GM21576 (cell line): ENCODE measurements at regions not wholly inside any gene's neighbourhood (a gene's known extent, or its start where the extent isn't known, plus 50 kb on each side); places are given as distances from the start of the nearest gene placed in this dataset.
"Not testable (repeated sequence)": the region's sequence is repeated elsewhere in the genome, so short reads cannot be mapped to it uniquely, and the experiment has no call there.

Experiments
- ATAC-seq: cut with Tn5 transposase; IDR thresholded peaks from one replicate; pipeline ENCODE4 v1.9.1; 2021; ENCODE audit warnings: mild to moderate bottlenecking, moderate library complexity; ENCODE audit not compliant: unreplicated experiment

DNA sequence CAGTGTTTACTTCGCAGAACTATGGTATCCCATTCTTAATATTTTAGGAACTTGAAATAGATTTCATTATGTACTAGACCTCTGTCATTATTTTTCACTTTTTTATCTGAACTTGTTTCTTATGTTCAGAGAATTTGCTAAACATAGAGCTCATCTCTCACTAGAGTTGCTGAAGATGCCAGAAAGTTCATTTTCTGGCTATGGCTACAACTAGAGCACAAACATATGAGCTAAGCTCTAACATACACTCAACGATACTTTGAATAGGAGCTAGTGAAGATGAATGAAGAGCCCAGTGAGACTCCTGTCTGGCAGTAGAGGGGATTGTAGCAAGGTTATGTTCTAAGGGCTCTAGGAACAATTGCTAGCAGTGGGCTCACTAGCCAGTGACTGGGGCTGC is 582.2 kb downstream of the KIF4B start:
- no peak for ATAC-seq

DNA sequence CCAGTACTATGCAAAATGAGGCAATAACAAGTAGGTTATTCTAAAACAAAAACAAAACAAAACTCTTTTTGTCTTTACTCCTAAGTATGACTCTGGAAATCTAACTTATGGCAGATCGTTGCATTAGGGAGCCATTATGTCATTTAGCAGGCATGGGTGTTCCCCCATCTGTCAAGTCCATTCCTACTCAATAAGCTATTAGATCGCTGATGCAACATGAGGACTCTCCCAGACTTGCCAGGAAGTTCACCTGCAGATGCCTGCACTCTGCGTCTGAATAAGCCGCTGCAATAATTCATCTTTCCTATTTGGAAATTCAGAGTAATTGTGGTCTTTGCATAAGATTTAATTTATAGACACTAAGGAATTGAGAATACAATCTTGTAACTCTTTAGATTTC is 585.0 kb downstream of the KIF4B start:
- ATAC-seq = no peak

DNA sequence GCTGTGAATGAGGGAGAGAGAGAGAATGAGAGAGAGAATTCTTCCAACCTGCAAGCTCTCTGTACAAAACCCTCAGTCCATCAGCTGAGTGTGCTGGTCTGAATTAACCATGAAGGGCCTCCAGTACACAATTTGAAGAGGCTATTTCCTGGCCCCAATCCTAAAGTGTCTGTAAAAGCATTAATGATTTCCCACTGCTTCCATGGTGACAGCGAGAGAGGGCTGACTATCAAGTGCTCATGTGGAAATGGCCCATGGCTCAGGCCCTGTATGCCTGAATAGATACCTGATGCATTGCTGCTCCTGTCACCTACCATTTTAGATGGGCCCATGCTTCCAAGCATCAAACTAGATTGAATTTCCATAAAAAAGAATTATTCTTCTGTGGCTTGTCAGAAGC is 592.4 kb downstream of the KIF4B start:
- no peak for ATAC-seq

DNA sequence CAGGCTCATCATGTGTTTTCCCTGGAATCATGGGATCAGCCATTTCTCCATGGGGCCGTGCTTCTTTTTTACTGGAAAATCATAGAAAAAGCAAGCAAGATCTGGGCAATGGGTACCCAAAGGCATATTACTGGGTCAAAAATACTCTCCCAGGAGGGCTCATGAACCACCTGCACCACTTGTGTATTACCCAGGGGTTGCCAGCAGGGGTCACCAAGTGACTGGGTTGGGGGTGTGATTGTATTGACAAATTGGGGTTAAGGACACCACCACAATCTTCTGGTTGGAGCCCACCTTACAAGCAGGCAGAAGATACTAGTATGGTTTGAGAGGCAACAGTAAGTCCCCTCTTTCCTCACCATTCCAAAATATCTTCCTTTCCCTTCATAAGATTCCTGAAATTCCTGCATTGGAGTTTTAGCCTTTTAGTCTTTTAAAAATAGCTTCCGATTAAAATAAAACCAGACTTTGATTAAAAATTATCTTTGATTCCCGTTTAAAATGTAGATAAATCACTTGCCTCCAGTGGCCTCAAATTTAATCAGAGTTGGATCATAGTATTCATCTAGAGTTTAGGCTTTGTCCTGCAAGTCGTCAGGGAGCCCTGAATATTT is 603.3 kb downstream of the KIF4B start:
- peak; percentile 75 for ATAC-seq

DNA sequence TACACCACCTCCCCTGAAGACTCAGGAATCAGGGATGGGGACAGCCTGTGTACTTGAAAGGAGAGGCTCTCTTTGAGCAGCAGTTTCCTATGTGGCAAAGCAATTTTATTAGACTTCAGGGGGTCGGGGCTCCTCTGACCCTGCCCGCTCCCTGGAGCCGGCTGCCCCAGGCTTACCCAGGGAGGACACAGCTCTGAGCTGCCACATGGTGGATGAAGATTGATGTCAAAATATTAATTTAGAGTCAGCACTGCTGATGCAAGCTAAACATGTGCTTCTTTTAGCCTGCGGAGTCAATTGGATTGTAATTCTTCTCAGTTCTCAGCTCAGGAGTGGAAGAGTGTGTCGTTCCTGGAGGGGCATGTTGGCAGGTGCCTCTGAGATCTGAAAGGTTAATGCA is 606.1 kb downstream of the KIF4B start:
- ATAC-seq = no peak

DNA sequence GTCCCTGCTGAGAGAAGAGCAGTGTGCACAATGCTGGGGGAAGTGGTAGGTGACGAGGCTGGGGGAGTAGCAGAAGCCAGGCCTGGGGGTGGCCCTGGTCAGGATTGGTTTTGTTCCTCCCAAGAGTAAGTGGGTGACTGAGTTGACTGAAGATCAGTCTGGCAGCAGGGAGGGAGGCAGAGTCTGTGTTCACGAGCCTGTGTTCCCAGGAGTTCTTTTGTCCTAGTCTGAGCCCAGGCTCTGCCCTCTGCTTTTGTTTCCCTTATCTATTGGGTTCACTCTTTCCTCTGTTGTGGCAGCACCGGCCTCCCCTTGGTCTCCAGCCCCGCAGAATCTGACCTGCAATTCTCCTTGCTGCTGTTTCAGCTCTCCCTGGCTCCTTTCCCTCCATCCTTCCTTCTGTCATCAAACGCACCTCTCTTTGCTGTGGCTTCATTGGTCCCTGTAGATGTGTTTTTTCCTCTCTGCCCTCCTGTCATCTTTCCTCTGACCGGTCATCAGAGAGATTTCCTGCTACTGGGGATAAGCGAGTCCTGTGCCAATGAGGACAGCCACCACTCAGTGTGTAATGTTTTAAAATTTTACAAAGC is 607.4 kb downstream of the KIF4B start:
- no peak for ATAC-seq

DNA sequence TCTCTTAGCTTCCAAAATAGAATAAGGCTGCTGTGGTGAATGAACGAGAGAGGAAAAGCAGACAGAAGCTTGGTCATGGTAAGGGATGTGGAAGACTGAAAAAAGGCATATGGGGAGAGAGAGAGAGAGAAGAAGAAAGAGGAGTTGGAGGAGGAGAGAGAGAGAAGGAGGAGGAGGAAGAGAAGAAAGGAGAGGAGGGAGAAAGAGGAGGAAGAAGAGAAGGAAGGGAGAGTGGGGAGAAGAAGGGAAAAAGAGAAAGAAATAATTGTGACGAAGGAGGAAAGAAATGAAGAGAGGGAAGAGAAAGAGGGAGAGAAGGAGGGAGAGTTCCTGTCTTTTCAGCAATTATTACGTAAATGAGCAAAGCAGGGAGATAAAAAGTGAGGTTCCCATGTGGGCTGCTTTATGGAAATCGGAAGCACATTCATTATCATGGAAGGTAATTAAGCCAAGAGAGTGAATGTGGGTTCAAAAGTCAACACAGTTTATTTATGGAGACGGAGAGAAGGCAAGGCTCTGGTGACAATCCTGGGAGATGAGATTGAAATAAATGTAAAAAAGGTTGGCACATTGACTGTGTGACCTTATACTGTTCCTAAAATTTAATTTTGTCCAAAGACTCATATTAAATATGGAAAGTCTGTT is 611.2 kb downstream of the KIF4B start:
- ATAC-seq = no peak

DNA sequence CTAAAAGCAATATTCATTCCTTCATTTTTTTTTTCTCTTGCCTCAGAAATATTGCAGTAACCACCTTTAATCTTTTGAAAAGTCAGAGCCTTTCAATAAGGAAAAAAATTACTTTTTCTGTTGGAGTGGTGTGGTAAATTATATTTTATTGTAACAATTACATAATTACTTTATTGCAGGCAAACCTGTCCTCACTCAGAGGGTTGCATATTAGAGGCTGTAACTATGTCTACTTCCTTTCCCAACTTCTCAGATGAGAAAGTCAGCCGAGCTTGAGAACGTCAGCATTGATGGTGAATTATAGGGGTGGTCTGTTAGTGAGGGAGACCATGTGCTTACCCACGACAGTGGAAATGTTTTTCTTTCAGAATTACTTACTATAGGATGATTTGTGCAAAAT is 611.8 kb downstream of the KIF4B start:
- no peak for ATAC-seq

DNA sequence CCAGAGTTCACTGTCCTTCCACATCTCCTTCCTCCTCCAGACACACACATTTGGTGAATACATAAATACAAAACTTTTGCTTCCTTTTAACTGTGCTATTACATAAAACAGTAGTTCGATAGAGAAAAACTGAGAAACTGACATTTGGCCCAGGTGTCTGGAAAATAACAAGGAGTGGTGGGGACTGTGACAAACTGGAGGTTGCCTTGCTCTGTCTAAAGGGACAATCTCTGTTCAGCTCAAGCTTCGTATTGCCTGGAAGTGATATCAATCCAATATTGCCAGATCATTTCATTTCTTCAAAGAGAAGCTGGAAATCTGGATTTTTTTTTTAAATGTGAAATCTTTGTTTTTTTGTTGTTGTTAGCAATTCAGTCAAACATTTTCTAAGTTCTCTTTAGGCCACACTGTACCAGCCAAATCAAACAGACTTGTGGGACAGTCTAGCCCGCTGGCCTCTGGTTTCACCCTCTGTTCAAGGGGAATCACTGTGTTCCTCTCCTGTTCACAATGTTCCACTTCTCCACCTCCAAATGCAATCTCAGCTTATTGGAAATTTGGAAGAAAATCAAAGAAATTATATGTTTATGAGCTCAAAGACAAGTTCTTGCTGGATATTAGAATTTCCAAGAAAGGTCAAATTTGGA is 612.5 kb downstream of the KIF4B start:
- ATAC-seq = no peak

DNA sequence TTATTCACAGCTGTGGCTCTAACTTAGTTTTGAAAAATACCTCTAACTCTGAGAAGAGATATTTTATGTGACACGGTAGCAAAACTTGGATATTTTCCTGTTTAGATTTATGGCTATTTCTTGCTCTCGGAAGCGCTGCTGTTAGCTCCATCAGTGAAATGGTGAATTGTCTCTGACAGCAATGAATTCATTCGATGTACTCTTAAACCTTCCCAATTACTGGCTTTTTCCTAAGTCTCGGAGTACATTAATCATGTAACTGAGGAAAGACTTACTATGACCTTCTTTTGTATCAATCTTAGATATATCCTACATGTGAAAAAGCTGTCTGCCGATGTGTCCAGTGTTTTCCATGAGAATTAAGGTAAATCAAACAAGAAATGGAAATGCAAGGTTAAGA is 613.0 kb downstream of the KIF4B start:
- ATAC-seq = no peak

DNA sequence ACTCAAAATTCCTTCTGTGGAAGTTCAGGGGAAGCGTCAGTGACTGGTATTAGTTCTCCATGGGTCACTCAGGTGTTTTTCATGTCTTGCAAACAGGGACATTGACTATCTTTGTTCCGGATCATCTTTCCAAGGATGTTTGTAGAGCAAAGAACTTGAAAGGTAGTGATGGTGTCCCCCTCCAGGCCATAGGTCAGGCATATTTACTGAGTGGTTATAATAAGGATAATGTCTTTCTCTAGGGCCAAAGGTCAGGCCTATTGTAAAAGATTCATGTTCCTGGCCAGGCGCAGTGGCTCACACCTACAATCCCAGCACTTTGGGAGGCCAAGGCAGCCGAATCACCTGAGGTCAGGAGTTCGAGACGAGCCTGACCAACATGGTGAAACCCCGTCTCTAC is 614.8 kb downstream of the KIF4B start:
- ATAC-seq = no peak

DNA sequence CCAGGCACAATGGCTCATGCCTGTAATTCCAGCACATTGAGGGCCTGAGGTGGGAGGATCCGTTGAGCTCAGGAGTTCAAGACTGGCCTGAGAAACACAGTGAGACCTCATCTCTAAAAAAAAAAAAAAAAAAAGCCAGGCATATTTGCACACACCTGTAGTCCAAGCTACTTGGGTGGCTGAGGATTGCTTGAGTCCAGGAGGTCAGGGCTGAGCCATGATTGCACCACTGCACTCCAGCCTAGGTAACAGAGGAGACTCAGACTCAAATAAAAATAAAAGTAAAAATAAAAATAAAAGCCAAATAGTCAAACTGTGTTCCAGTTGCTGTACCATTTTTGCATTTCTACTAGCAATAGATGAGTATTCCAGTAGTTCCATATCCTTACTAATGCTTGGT is 616.0 kb downstream of the KIF4B start:
- no peak for ATAC-seq

DNA sequence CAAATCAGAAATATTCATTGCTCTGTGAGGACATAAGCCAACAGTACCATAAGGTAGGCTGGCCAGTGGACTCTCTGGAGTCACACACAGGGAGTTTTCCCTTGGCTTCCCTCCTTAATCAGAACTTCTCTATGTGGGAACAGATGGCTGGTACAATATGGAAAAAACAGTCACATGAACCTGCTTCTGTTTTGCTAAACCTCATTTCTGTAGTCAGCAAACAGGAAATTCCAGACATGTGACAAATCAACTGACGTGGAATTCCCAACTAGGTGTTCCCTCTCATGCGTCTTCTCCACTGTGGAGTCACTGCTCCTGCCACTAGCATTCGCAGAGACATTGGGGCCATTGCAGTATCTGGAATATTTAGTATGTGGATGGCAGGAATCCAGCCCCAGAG is 617.6 kb downstream of the KIF4B start:
- no peak for ATAC-seq

DNA sequence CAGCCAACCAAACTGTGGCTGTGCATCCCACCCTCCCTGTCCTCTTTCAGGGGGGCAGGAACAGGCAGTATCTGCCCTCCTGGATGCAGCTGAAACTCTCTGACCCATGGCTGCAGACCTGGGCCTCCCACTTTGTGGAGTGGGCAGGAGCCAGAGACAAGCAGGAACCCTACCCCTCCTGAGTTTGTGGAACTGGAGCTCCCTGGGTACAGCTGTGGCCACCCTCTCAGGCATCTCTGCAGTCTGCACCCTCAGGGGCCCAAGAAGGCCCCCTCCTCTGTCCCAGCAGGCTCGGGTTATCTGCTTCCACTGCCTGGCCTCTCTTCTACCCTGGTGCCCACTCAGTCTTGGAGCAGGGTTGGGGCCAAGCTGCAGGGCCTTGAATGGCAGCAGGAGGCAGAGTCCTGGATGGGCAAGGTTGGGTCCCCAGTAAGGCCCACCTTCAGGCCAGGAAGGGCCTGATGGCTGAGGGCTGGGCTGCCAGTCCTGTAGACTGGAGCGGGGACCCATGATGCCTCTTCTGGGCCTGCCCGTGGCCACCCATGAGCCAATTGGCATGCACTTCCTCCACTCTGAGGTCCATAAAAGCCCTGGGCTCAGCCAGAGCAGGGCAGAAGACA is 619.9 kb downstream of the KIF4B start:
- no peak for ATAC-seq

DNA sequence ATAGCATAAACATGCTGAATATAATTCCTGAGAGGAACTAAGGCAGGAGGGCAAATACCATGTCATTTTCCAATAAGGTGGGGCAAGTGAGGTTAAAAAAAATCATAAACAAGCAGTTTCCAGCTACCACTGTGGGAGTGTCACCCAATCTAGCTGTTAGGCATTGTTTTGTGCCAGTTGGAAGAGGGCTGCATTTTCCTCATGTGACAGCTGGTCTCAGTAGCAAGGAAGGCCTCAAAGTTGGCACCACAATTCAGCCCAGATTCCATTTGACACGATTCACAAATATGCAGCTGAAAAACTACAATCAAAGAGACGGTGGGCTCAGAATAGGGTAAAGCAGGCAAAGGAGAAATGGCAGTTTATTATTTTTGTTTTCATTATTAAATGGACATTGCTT is 636.1 kb downstream of the KIF4B start:
- no peak for ATAC-seq

DNA sequence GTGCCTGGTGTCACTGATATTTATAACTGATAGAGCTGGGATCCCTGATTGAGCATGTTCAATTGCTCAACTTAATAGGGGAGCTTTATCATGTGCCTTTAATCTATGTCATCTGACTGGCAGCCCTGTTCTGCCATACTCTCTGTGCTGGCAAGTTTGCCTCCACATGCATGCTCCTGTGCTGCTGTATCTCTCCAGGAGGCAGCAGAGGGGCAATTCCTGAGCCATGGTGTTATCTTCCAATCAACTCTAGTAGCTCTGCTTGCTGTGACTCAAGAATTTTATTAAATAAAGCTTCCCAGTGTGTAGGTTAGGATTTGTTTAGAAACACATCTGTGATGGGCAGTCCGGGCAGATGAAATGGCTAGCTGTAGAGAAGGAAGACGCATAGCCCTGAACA is 642.0 kb downstream of the KIF4B start:
- ATAC-seq = no peak

DNA sequence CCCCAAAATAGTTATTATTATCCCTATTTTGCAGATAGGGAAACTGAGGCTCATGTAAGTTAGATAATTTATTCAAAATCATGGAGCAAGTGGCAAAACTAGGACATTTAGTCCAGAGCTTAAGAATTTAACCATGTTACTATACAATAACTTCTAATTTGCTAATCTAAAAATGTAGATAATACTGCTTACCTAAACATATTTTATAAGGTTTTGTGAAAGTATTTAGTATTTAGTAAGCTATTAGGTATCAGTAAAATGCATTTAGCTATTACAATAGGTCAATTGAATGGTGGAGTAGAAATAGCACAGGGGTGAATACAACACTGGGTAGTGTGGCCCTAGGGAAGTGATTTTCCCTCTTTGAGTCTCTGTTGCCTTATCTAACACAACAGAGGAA is 648.3 kb downstream of the KIF4B start:
- ATAC-seq = no peak

DNA sequence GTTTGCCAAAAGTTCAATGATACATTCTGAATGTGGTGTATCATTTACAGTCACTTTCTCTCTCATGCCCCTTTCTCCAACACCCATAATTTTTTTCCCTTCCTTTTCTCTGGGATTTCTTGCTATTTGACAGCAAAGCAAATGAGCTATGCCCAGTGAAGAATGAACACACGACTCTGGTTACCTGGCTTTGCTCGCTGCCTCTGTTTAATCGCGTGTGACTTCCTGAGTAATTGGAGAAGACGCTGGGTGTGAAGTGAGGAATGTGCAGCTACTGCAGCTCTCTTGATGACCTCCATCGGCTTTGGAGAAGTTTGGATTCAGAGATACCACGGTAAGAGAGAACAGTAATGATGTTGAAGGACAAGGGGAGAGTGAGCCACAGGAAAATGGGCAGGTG is 651.8 kb downstream of the KIF4B start:
- ATAC-seq = no peak

DNA sequence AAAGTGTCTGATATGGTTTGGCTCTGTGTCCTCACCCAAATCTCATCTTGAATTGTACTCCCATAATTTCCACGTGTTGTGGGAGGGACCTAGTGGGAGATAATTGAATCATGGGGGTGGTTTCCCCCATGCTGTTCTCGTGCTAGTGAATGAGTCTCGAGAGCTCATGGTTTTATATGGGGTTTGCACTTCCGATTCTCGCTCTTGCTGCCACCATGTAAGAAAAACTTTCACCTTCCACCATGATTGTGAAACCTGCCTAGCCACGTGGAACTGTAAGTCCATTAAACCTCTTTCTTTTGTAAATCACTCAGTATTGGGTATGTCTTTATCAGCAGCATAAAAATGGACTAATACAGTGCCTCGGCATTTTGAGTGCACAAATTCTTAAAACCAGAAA is 655.0 kb upstream of the SGCD start:
- not testable (repeated sequence) for ATAC-seq

DNA sequence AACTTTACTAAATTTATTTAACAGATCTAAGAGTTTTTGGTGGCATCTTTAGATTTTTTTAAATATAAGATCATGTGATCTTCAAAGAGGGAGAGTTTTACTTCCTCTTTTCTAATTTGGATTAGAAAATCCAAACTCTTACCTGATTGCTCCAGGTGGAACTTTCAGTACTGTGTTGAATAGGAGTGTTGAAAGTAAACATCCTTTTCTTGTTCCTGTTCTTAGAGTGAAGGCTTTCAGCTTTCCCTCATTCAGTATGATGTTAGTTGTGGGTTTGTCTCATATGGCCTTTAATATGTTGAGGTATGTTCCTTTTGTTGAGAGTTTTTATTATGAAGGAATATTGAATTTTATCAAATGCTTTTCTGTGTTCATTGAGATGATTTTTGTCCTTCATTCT is 650.0 kb upstream of the SGCD start:
- peak; percentile 89 for ATAC-seq

DNA sequence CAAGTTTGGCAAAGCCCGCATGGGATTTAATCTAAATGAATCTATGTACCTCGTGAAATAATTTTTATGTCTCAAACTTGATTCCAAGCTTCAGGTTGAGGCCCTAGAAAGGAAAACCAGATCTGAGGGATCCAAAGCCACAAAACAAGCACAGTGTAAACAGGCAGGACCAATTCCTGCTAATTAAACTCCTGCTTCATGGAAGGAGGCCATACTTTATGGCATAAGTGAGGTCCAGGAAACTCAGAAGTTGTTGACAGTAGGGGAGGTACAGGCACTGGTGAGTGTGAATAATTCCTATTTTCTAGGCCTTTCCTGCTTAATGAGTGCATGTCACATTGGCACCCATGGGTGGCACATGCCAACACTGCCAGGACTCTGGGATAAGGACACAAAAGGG is 648.6 kb upstream of the SGCD start:
- no peak for ATAC-seq

DNA sequence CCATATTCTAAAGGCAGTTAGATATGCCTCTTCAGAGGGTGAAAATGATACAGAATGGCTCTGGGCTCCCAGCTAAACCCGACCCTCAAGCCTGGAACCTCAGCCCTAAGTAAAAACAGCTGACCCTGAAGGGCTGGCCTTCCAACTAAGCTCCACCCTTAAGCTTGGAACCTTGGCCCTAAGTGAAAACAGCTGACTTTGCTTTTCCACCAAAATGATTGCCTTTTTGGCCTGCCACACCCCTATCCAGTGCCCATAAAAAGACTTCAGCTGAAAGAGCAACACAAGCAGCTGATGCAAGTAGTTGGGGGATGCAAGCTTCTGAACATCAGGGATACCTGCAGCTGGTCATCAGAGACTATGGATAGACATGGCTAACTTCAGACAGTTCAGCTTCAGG is 647.4 kb upstream of the SGCD start:
- no peak for ATAC-seq
